HepG2 (cell line): ENCODE measurements at regions not wholly inside any gene's neighbourhood (a gene's known extent, or its start where the extent isn't known, plus 50 kb on each side); places are given as distances from the start of the nearest gene placed in this dataset.

Experiments used
- EP300 ChIP-seq, 3 experiments: sonication (generic) in 1 of 3; formaldehyde crosslinking in 1 of 3; IDR thresholded peaks; 2 replicates each; pipeline versions ENCODE4 v1.5.1 to v1.6.1; 2011 to 2020; ENCODE audit warnings: low read depth in 2 of 3, low read length in 2 of 3, borderline replicate concordance in 1 of 3, improper control_type of control experiment in 1 of 3, mild to moderate bottlenecking in 1 of 3, missing genetic modification reagents in 1 of 3, moderate library complexity in 1 of 3
- PAWR ChIP-seq: sonication (generic); formaldehyde crosslinking; IDR thresholded peaks from 2 replicates; pipeline ENCODE4 v1.4.0; 2020; ENCODE audit warnings: missing genetic modification reagents, mild to moderate bottlenecking, borderline replicate concordance
- SP140L ChIP-seq: sonication (generic); formaldehyde crosslinking; IDR thresholded peaks from 2 replicates; pipeline ENCODE4 v1.4.0; 2020; ENCODE audit warnings: missing genetic modification reagents, borderline replicate concordance
- TBL1XR1 ChIP-seq: fragments of 150-350 bp; IDR thresholded peaks from 2 replicates; pipeline ENCODE4 v1.6.1; 2014; ENCODE audit warnings: borderline replicate concordance, low read length; ENCODE audit not compliant: partially characterized antibody
- TSC22D2 ChIP-seq: sonication (generic); formaldehyde crosslinking; IDR thresholded peaks from 2 replicates; pipeline ENCODE4 v1.5.1; 2020; ENCODE audit warnings: missing genetic modification reagents, mild to moderate bottlenecking, borderline replicate concordance
- ZNF510 ChIP-seq: sonication (generic); formaldehyde crosslinking; IDR thresholded peaks from 2 replicates; pipeline ENCODE4 v1.4.0; 2020; ENCODE audit warnings: low read depth, mild to moderate bottlenecking, missing genetic modification reagents
- ZNF614 ChIP-seq: IDR thresholded peaks from 2 replicates; pipeline ENCODE4 v1.6.1; 2018; ENCODE audit warnings: missing biosample characterization, missing genetic modification reagents, inconsistent platforms, borderline replicate concordance
- TF ChIP-seq, protein P1 (sequence below), 2 experiments: sonication (generic) in 1 of 2; formaldehyde crosslinking in 1 of 2; IDR thresholded peaks; 2 replicates each; pipeline versions ENCODE4 v1.6.1 to v1.9.0; 2014 to 2022; ENCODE audit warnings: antibody characterized with exemption in 1 of 2, borderline replicate concordance in 1 of 2, inconsistent platforms in 1 of 2, low read depth in 1 of 2, missing genetic modification reagents in 1 of 2
- TF ChIP-seq, protein P2 (sequence below): sonication (generic); formaldehyde crosslinking; IDR thresholded peaks from 2 replicates; pipeline ENCODE4 v1.5.0; 2020; ENCODE audit warnings: missing genetic modification reagents
- TF ChIP-seq, protein P3 (sequence below): sonication (generic); formaldehyde crosslinking; conservative IDR thresholded peaks from 2 replicates; pipeline ENCODE4 v1.8.0; 2022; ENCODE audit warnings: low read depth, missing genetic modification reagents

DNA sequence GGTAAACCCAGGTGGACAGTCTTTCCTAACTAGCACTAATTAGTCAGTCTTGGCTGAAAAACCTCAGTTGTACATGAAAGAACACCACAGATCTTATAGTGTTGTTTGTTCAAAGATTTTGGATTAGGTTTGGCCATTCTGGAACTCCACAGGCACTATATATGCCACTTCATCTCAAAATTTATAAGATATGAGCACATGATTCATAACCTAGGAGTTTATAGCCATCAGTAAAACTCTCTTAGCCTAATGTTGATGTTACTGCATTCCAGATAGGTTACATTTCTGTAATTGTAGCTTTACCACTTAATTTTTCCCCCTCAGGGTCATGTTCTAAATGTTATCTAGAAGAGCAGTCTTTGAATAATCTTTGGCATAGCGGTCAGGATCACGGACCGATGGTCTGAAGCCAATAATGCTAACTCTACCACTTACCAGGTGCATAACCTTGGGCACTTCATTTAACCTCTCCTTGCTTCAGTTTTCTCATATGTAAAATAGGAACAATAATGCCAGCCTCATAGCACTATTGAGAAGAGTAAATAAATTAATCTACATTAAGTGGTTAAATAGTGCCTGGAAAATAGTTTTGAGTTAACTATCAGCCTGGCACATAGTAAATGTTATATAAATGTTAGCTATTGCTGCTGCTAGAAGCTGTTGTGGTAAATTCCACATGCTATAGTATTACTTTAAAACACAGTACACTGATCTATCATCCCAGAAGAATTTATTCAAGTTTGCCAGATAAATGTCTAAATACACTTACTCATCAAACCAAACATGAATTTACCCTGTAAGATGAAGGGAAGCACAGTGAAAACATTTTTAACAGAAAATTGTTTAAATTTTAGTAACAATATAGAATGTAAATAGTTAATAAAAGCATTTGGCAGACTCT, 743.9 kb downstream of the NR2F1-AS1 start (continued):
- no peak for TF ChIP-seq EP300 (IDR thresholded peaks at IDR 0.05; ENCODE audit: low read depth in 2 of 2, low read length in 2 of 2)
- TF ChIP-seq EP300 (CRISPR knock-in tag; IDR thresholded peaks at IDR 0.05; ENCODE audit: borderline replicate concordance) = no peak
- TF ChIP-seq TBL1XR1 = no peak
- TF ChIP-seq, protein P1, sequence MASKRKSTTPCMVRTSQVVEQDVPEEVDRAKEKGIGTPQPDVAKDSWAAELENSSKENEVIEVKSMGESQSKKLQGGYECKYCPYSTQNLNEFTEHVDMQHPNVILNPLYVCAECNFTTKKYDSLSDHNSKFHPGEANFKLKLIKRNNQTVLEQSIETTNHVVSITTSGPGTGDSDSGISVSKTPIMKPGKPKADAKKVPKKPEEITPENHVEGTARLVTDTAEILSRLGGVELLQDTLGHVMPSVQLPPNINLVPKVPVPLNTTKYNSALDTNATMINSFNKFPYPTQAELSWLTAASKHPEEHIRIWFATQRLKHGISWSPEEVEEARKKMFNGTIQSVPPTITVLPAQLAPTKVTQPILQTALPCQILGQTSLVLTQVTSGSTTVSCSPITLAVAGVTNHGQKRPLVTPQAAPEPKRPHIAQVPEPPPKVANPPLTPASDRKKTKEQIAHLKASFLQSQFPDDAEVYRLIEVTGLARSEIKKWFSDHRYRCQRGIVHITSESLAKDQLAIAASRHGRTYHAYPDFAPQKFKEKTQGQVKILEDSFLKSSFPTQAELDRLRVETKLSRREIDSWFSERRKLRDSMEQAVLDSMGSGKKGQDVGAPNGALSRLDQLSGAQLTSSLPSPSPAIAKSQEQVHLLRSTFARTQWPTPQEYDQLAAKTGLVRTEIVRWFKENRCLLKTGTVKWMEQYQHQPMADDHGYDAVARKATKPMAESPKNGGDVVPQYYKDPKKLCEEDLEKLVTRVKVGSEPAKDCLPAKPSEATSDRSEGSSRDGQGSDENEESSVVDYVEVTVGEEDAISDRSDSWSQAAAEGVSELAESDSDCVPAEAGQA (IDR thresholded peaks at IDR 0.05; ENCODE audit: low read depth) = no peak
- TF ChIP-seq, protein P1 (CRISPR knock-in tag; IDR thresholded peaks at IDR 0.05; ENCODE audit: borderline replicate concordance) = no peak
- no peak for TF ChIP-seq TSC22D2 (CRISPR knock-in tag)
- no peak for TF ChIP-seq SP140L (CRISPR knock-in tag)
- TF ChIP-seq, protein P2, sequence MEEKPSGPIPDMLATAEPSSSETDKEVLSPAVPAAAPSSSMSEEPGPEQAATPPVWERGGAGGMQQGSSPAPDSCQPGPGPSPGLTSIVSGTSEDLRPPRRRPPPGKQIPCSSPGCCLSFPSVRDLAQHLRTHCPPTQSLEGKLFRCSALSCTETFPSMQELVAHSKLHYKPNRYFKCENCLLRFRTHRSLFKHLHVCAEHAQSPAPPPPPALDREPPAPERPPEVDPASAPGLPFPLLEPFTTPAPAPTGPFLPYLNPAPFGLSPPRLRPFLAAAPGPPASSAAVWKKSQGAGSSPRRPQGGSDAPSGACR = no peak
- TF ChIP-seq, protein P3, sequence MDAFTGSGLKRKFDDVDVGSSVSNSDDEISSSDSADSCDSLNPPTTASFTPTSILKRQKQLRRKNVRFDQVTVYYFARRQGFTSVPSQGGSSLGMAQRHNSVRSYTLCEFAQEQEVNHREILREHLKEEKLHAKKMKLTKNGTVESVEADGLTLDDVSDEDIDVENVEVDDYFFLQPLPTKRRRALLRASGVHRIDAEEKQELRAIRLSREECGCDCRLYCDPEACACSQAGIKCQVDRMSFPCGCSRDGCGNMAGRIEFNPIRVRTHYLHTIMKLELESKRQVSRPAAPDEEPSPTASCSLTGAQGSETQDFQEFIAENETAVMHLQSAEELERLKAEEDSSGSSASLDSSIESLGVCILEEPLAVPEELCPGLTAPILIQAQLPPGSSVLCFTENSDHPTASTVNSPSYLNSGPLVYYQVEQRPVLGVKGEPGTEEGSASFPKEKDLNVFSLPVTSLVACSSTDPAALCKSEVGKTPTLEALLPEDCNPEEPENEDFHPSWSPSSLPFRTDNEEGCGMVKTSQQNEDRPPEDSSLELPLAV (CRISPR knock-in tag) = no peak
- no peak for TF ChIP-seq PAWR (CRISPR knock-in tag)
- no peak for TF ChIP-seq ZNF510
- no peak for TF ChIP-seq ZNF614
